ENCODE measurements at regions not wholly inside any gene's neighbourhood (a gene's known extent, or its start where the extent isn't known, plus 50 kb on each side); places are given as distances from the start of the nearest gene placed in this dataset.

DNA sequence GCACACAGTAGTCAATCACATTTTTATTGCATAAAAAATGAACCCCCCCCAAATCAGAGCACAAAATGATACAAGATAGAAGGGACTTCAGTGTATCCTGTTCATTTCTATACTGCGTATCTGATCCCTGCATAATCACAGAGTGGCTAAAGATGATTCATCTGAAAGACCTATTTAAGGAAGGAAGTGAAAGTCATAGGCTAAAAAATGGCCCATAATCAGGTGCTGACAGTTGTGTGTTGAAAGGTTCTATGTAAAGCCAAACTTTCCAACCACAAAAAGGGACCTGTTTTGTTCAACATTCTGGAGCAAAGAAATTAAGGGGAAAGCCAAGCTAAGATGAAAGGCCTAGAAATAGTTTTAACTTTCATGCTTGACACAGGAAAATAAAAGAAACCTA is 147.8 kb upstream of the ATP2B1 start:
- TF ChIP-seq GATA2 (IDR thresholded peaks at IDR 0.05; ENCODE audit: low read depth, low read length) (no peak), GATA3 (IDR thresholded peaks at IDR 0.05; ENCODE audit: low read depth, low read length) (no peak)

DNA sequence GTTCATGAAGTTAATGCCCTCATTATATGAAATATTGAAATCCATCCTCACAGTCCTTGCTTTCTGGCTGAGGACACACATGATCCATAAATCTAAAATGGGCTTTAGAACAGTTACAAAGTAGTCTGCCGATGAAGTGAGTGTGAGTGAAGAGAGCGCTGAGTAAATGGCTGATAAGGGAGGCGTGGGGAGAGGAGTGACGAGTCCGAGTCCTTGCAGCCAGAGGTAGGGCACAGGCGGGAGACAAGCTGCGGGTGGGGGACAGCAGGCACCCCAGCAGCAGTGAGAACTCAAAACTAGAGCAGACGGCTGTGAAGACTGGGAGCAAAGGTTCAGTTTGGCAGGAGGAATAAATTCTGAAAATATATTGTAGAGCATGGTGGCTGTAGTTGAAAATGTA is 140.1 kb upstream of the ATP2B1 start:
- no peak for TF ChIP-seq GATA3 (IDR thresholded peaks at IDR 0.05; ENCODE audit: low read depth, low read length)
- TF ChIP-seq GATA2 (IDR thresholded peaks at IDR 0.05; ENCODE audit: low read depth, low read length): no peak

DNA sequence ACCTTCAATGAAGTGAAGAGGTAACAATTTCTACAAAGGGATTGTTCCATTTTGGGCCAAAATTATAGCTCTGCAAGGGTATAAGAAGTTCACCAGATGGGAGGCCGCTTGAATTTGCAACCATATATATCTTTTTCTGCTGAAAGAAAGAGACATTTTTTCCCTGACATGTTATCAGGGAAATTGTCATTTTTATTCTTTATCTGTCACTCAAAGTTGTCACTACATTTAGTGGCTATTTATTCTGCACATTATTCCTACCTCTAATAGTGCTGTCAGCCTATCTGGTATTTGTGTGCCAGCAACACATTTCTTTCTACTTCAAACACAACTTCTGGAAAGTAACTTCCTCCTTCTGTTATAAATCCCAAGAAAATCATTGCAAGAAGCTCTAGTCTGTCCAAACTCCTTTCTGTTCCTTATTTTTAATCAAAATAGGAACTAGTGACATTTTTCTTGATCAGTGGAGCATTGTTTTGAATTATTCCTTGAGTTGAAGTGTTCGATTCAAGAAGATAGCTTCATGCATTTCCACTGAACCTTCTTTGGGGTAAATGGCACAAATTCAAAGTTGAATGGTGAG is 137.9 kb upstream of the ATP2B1 start:
- TF ChIP-seq GATA2 (IDR thresholded peaks at IDR 0.05; ENCODE audit: low read depth, low read length): no peak
- no peak for TF ChIP-seq GATA3 (IDR thresholded peaks at IDR 0.05; ENCODE audit: low read depth, low read length)

DNA sequence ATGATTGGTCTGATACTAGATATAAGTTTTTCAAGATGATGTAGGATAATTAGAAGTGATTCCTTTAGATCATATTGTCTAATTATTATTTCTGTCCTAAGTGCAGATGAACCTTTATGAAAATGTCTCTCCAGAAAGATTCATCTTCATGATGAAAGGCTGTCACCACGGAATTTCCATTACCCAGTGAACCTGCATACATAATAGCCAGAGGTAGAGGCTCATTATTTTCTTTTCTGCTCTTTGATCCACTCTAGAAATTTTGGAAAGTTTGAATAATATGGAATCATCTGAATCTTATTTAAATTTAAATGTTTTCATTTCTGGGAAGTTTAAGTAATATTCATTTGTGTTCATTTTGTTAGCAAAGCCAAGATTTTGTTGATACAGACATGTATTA is 137.1 kb upstream of the ATP2B1 start:
- TF ChIP-seq GATA3 (IDR thresholded peaks at IDR 0.05; ENCODE audit: low read depth, low read length) (no peak), GATA2 (IDR thresholded peaks at IDR 0.05; ENCODE audit: low read depth, low read length) (no peak)

DNA sequence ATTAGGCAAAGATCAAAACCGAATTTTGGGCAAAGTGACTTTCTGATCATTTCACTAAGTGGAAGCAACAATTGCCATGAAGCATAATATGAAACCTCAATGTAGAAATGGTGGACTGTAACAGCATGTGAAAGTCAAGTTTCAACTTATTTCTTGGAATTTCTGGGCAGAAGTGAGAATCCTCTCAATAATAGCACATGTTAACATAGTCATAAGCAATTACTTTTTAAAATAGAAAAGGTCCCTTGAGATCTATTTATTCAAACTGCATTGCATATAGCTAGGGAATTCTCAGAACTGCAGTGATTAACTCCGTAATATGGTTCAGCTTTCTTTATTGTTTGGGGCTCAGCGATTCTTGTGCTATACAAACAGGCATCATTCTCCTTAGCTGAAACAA is 136.7 kb upstream of the ATP2B1 start:
- TF ChIP-seq GATA2 (IDR thresholded peaks at IDR 0.05; ENCODE audit: low read depth, low read length) (no peak), GATA3 (IDR thresholded peaks at IDR 0.05; ENCODE audit: low read depth, low read length) (no peak)

DNA sequence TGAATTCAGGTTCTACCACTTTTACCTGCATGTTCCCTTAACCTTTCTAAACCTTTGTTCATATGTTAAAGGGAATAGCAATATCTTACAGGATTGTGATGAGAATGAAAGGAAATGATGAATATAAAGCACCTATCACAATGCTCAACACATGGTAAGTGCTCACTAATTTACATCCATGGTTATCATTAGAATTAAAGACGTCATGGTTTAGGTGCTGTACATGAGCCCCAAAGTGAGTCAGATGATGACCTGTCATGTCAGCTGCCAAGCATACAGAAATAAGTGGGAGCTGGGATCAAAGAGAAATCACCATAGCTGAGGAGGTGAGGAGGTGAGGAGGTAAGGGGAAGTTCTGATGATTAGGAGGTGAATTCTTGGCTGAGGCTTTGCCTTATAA is 135.9 kb upstream of the ATP2B1 start:
- TF ChIP-seq GATA2 (IDR thresholded peaks at IDR 0.05; ENCODE audit: low read depth, low read length) (no peak), GATA3 (IDR thresholded peaks at IDR 0.05; ENCODE audit: low read depth, low read length) (no peak)

DNA sequence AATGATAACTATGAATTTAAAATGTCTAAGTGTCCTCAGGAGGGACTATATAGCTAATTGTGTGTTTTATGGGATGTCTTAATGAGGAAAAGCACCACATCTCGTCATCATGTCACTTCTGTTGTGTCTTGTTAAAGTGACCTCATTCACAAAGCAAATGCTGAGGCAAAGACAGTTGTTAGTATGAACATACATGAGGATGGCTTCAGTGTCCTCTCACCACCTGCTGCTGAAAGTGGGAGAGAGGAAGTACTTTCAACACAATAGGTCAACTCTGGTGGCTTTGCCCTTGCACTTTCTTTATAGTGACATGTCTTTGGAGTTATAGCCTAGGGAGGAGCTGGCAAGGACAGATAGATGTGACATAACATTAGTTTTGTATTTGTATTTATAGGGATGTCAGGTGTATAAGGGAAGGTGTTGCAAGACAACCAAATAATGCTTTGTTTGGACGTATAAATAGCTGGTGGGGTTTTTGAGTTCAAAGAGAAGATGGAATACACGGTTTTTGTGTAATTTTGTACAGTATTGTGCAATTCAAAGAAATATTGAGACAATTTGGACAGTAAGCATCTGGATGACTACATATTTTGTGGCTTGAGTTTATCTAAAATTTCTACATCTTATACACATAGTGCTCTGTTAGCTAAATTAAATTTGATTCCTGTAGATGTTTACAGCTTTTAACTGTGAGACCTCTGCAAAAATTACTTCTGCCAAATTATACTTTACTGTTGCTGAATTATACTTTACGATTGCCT is 131.7 kb upstream of the ATP2B1 start:
- TF ChIP-seq GATA3 (IDR thresholded peaks at IDR 0.05; ENCODE audit: low read depth, low read length) (no peak), GATA2 (IDR thresholded peaks at IDR 0.05; ENCODE audit: low read depth, low read length) (no peak)

DNA sequence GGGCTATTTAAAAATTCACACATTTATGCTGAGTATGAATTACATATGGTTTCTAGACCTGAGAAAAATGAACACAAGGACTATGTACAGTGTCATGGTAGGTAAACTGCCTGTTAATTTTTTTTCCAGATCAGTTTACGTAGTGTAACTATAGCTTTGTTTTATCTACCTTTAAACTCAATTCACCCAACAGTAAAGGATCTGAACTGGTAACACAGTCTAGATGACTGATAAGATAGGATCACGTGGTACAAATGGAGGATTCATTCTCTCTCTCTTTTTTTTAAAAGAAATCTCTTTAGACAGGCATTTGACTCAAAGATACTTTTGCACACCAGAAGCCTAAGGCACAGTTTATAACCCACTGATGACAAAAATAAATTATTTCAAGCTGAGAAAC is 130.8 kb upstream of the ATP2B1 start:
- TF ChIP-seq GATA2 (IDR thresholded peaks at IDR 0.05; ENCODE audit: low read depth, low read length) (no peak), GATA3 (IDR thresholded peaks at IDR 0.05; ENCODE audit: low read depth, low read length) (peak; percentile 21; the same call in 1 of the 2 replicates)

DNA sequence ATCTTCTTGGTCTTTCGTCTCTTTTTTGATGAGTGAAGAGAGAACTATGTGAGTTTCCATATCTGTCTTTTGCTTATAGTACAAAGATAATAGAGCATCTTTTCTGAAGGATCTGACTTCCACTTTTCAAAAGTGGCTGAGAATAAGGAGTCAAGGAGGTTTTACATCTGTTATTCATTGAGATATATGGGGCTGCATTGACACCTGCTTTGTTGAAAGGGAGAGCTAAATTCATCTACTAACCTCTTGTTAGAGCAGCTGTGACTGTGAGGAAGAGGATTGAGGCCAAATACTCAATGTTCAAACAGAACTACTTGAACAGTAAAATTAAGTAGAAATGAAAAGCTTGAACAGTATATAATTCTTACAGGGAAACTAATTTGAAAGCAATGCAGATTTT is 130.2 kb upstream of the ATP2B1 start:
- TF ChIP-seq GATA3 (IDR thresholded peaks at IDR 0.05; ENCODE audit: low read depth, low read length) (no peak), GATA2 (IDR thresholded peaks at IDR 0.05; ENCODE audit: low read depth, low read length) (no peak)

DNA sequence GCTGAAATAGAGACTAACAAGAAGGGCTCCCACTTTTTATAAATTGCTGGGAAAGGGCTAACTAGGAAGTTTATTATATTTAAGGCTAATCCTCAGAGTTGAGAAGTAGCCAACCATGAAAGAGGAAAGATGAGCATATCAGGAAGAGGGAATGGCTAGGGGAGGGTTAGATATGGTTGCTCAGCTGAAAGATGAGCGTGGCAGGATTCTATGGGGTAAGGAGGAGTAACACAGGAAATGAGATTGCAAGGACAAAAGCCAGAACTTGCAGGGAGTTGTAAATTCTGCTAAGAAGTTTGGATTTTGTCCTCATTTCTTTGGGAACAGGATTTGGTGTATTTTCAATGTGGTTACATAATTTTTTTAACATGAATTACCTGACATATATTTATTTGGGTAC is 127.4 kb upstream of the ATP2B1 start:
- TF ChIP-seq GATA2 (IDR thresholded peaks at IDR 0.05; ENCODE audit: low read depth, low read length): no peak
- no peak for TF ChIP-seq GATA3 (IDR thresholded peaks at IDR 0.05; ENCODE audit: low read depth, low read length)

DNA sequence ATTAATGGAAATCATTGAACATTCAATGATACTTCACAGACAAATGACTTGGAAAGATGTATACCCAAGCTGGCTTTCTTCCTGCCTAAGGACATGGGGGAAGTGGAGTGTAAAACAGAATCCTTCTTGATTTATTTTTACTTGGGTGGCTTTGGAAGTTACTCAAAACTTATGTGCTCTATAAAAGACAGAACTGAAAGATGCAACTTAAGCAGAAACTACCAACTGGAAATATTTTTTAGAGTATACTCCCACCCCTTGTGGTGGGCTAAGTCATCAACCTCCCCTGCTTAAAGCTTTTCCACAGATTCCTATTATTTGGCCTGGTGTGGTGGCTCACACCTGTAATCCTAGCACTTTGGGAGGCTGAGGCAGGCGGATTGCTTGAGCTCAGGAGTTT is 126.0 kb upstream of the ATP2B1 start:
- TF ChIP-seq GATA3 (IDR thresholded peaks at IDR 0.05; ENCODE audit: low read depth, low read length) (no peak), GATA2 (IDR thresholded peaks at IDR 0.05; ENCODE audit: low read depth, low read length) (no peak)

DNA sequence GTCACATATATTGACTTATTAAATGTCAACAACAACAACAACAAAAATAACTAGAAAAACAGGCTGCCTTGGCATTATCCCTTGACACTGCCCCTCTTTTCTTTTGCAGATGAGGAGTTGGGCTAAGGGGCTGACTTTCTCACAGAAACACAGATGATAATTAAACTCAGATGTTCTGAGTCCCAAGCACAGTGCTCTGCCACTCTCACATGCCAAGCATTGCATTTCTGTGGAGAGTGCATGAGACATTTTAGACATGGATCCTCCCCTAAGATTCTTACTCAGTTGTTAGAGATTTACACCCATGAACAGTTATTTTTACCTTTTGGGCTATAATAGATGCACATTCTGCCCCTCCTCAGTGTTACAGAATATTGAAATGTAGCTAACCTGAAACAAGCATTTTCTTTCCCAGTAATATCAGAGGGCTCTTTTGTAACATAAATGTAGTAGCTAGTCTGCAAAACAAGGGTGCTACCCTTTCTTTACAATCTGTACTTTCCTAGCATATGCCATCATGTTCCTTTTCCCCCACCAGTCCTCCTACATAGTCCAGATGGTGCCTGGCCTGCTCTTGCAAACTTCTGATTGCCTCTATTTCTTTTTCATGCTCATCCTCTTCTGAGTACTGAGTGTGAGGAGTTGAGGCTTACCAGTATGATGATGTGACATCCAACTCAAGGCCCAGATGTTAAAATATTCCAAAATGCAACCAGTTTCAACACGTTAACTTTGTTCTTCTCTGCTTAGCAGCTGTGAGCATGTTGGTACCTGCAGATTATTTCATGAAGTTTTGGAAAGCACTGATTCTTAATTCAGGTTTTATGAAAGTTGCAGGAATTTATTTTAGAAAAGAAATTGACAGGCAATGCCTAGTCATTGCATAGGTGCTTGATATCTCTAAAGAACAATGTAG is 125.0 kb upstream of the ATP2B1 start:
- TF ChIP-seq GATA3 (IDR thresholded peaks at IDR 0.05; ENCODE audit: low read depth, low read length) (no peak), GATA2 (IDR thresholded peaks at IDR 0.05; ENCODE audit: low read depth, low read length) (no peak)

DNA sequence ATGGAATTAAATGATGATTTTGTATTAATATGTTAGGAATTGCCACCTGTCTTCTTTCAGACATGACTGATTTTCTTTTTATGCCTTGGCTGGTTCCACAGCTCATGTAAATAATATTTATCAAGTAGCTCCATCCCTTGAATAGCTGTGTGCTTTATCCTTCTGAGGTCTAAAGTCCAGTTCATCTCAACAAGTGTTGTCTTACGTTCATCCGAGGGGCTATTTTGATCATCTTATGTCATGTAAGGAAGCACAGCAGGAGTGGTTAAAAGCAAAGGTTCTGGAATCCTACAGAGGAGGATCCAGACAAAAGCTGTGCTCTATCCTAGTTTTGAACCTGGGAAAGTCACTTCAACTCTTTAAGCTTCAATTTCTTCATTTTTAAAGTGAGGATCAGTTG is 123.7 kb upstream of the ATP2B1 start:
- TF ChIP-seq GATA3 (IDR thresholded peaks at IDR 0.05; ENCODE audit: low read depth, low read length) (no peak), GATA2 (IDR thresholded peaks at IDR 0.05; ENCODE audit: low read depth, low read length) (no peak)

DNA sequence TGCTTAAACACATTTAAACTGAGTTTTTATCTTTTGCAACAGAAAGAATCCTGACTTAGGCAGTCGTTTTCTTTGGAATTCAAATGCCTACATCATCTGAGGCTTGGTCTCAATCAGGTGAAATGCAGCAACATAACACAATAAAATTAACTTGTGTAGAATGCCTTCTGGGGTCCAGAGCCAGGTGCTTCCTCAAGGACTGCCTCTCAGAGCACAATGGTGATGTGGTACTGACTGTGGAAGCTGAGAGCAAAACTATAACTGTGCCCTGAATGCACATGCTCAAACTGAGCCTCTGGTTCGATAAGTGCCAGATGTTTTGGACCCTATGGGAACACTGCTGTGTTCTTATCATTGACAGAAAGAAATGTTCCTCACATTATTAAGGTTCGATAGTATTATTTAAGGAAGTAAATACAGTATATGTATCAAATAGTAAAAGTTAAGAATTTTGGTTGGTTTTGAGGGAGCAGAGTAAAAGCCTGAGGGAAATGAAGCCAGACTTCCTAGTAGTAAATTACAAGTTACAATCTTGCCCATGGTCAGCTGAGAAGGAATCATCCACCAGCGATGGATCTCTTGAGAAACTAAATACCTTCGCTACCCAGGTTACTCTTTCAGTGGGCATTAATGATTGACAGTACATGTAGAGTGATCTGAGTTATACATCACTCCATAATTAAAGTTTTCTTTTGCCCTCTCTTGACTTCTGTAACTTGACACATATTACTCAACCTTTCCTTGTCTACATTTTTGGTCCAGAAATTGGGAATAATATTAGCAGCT is 122.9 kb upstream of the ATP2B1 start:
- TF ChIP-seq GATA3 (IDR thresholded peaks at IDR 0.05; ENCODE audit: low read depth, low read length): no peak

Data from SH-SY5Y (cell line).